ENCODE measurements at regions not wholly inside any gene's neighbourhood (a gene's known extent, or its start where the extent isn't known, plus 50 kb on each side); places are given as distances from the start of the nearest gene placed in this dataset.

GRCh38 chr14:82447586-82447985 is 913.9 kb upstream of the SEL1L start:
- TF ChIP-seq EP300 (IDR thresholded peaks at IDR 0.05) (no peak), POLR2A (IDR thresholded peaks at IDR 0.05) (no peak)
- TF ChIP-seq, protein P1, sequence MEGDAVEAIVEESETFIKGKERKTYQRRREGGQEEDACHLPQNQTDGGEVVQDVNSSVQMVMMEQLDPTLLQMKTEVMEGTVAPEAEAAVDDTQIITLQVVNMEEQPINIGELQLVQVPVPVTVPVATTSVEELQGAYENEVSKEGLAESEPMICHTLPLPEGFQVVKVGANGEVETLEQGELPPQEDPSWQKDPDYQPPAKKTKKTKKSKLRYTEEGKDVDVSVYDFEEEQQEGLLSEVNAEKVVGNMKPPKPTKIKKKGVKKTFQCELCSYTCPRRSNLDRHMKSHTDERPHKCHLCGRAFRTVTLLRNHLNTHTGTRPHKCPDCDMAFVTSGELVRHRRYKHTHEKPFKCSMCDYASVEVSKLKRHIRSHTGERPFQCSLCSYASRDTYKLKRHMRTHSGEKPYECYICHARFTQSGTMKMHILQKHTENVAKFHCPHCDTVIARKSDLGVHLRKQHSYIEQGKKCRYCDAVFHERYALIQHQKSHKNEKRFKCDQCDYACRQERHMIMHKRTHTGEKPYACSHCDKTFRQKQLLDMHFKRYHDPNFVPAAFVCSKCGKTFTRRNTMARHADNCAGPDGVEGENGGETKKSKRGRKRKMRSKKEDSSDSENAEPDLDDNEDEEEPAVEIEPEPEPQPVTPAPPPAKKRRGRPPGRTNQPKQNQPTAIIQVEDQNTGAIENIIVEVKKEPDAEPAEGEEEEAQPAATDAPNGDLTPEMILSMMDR (IDR thresholded peaks at IDR 0.05), result no peak

All from ovary (tissue), 3 donors.